Inferior parietal cortex (tissue), 1 donor: ENCODE measurements at regions not wholly inside any gene's neighbourhood (a gene's known extent, or its start where the extent isn't known, plus 50 kb on each side); places are given as distances from the start of the nearest gene placed in this dataset.

Experiments used
- DNase-seq: peaks from one replicate; pipeline ENCODE4 v3.0.0-alpha.2; 2016; ENCODE audit errors: extremely low spot score

DNA sequence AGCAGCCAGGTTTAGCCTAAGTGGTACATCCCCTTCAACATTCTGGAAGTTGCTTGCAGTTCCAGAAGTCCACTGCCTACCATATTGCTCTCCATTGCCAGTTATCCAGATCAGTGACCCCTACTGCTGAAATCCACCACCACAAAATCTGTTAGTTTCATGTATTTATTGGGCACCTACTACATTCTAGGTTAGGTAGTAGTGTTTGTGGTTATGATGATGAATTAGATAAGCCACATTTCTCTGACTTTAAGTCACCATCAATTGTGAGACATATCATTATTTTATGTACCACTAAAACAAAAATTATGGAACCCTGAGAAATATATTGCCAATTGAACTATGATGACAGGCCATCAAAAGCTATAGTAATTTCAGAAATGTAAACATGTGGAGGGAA, 139.5 kb upstream of the PKDCC start:
- no peak for DNase-seq

DNA sequence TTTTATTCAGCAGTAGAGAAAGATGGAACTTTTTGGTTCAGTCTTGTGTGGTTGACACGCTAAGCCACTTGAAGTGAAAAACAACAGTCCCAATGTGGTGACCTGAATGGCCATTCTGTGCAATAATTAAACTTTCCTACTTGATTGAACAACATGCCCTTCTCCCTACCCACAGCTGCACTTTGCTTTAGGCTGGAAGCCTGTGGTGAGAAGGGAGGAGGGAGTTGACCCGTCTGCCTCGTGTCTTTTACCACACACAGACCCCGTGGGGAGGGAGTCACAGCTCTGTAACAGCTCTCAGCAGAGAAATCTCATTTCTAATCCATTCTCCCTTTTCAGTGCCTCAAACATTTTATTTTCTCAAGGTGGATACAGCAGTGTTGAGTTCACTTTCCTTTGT, 138.2 kb upstream of the PKDCC start:
- no peak for DNase-seq

DNA sequence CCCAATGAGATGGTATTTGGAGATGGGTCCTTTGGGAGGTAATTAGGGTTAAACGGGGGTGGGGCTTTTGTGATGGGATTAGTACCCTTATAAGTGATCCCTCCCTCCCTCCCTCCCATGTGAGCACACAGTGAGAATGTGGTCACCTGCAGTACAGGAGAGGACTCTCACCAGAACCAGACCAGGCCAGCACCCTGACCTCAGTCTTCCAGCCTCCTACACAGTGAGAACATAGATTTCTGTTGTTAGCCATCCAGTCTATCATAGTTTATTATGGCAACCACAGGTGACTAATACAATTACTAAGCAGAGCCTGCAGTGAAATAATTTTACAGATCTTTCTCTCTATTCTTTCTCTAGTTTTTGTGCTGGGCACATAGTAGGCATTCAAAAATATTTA, 137.7 kb upstream of the PKDCC start:
- no peak for DNase-seq

DNA sequence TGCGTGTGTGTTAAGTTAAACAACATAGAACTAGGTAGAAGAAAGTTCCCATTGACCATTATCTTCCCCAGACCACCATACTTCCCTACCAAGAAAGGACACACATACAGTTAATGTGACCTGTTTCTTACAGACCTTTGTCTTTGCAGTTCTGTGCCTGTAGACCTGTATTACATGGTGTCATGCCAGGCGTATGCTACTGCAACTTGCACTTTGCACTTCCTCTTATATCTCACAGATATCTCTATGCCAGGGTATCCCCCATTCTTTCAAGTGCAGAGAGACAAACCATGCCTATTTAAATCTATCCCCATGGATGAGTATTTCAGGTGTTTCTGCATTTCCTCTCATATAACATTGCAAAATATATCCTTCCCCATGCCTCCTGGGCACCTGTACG, 136.8 kb upstream of the PKDCC start:
- no peak for DNase-seq

DNA sequence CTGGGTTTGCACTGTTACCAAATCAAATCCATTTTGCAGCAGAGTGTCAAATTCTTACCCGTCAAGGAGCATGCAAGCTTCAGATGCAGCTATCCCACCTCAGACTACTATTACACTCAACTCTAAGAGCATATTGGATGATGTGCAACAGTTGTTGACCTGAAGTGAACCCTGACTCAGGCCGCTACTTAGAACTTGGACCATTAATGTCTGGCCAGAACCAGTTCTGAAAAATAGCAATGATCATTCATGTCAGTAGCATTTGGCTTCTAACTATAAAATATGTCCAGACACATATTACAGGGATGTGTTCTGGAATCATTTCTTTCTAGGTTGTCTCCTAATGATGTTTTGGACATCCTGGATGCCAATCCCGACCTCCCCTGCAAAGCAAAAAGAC, 135.5 kb upstream of the PKDCC start:
- no peak for DNase-seq

DNA sequence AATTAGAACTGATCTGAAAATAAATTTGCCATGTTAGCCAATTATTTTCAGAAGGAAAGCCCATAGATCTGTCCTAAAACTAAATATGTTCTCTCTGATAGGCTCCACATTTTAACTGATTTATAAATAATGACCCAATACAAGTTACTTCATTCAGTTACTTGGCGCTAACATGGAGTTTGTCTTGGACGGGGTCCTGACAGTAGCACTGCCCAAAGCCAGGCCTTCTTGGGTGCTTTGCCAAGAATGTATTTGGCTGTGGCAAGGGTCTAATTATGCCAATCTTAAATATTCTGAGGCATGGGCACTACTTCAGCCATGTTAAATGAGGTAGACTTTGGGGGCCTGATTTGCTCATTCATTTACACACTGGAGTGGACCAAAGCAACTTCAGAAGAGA, 135.0 kb upstream of the PKDCC start:
- no peak for DNase-seq

DNA sequence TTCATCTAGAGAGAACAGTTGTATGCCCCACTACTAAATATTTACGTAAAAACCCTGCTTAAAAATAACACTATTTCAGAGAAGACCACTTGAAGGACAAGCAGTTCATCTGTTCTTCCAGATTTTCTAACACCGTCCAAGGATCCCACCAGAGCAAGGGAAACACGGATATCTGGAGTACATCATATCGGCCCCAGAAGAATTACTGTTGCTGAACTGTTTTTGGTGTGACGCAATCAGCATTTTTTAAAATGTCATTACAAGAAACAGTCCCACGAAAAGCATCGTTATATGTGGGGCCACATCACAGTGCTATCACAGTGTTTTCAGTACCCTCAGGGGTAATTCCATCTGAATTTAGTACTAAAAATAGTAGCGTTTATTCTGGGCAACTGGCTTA, 134.5 kb upstream of the PKDCC start:
- no peak for DNase-seq

DNA sequence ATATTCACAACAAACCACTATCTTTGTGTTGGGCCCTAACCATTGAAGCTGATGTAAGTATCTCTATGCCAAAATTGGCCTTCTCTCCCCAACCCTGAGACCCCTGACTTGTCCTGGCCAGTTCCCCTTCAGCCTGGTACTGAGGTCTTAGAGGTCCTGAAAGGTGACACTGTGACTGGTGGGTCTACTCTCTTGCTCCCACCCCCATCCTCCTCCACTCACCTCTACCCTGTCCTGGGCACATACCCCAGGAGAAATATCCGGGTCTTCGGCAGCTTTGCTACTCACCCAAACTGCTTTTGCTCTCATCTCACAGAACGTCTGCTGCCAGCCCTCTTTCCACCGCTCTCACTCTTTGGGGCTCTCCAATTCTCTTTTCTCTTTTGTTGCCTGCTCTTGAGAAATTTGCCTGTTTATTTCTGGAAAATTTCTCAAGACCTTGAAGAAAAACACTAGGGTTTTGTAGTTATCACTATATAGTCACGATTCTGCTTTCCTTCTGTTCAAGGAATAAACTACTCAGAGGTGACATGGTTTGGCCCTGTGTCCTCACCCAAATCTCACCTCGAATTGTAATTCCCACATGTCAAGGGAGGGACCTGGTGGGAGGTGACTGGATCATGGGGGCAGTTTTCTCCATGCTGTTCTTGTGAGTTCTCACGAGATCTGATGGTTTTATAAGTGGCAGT, 133.8 kb upstream of the PKDCC start:
- DNase-seq, result no peak

DNA sequence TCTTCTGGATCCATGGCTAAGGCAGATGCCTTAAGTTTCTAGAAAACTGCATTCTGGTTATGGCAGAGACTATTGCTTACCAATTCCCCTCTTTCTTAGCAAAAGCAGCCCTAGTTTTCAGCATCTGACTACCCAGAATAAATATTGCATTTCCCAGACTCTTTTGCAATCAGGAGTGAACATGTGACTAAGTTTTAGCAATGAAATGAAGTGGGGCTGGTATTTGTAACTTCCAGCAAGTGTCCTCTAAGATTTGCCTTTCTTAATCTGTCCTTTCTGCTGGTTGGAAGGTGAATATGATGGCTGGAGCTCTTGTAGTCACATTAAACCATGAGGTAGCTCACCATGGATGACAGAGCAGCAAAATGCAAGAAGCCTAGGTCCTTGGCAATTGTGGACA, 132.9 kb upstream of the PKDCC start:
- DNase-seq, result no peak

DNA sequence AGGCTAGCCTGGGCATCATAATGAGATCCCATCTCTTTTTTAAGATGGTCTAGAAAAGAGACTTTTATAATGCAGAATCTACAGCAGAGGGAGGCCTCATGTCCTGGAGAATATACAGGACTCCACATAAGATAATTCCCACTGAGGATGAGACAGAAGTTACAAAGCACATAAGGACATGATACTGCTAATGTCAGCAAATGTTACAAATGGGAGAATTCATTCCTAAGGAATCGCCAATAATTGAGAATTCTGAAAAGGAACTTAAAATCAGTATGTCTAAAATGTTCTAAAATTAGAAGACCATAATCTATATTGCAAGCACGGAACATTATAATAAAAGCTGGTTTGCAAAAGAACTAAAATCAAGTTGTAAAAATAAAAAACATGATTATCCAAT, 131.6 kb upstream of the PKDCC start:
- DNase-seq, result no peak

DNA sequence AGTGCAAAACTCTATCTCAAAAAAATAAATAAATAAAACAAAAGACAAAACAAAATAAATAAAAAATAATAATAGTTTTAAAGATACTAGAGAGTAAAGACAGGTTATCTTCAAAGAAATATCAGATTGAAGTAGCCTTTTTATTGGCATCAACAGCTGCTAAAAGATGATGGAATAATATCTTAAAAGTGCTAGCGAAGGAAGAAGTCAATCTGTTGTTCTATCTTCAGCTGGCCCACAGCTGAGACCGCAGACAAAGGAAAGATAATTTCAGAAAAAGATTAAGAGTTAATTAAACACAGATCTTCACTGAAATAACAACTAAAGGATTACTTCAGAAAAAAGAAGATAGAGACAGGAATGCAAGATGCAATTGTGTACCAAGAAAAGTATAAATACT, 130.2 kb upstream of the PKDCC start:
- no peak for DNase-seq

DNA sequence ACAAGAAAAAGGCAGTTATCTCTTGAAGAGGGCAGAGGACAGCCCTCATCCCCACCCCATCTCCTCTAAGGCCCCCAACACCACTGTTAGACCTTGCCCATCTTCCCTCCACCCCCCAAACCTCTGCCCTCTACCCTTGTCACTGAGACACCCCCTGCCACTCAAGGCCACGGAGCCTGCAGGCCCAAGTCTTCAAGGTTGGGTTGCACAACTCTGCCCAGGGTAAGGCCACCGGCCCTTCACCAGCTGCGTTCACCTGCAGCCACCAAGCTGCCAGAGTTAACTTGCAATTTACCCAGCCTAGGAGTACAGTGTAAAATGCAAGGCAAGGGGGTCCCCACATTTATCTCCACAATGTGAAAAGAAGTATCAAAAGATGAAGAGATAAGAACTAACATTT, 128.7 kb upstream of the PKDCC start:
- no peak for DNase-seq

DNA sequence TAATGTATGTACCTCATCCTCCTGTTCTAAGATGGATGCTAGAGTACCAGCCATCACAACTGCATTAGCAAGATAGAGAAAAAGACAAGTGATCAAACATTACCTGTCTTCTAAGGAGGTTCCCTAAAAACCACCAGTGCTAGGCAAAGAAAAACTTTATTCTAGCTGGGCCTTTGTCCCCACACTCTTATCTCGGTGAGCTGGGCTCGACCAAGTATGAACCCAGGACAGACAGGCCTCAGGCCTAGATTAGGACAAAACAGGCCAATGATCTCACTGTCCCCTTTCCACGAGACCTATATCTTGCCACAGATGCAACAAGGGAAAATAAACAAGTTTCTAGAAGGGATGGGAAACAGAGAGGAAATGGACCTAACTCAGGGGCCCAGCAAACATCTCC, 127.6 kb upstream of the PKDCC start:
- DNase-seq, result no peak

DNA sequence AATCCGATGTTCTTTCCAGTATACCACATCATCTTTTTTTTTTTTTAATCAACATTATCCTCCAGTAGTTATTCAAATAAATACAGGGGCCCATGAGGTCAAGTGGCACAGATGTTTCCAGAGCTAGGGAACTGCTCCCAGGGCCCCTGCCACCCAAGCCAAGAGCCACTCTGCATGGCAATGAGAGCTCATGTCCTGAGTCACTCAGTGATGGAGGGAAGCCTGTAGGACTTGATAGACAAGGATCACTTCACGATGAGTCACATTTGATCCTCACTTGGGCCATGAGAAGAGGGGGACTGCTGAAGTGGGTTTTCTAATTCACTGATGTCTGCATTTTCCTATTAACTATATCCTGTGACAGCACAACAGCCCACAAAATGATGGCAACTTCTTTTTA, 127.0 kb upstream of the PKDCC start:
- DNase-seq, result no peak

DNA sequence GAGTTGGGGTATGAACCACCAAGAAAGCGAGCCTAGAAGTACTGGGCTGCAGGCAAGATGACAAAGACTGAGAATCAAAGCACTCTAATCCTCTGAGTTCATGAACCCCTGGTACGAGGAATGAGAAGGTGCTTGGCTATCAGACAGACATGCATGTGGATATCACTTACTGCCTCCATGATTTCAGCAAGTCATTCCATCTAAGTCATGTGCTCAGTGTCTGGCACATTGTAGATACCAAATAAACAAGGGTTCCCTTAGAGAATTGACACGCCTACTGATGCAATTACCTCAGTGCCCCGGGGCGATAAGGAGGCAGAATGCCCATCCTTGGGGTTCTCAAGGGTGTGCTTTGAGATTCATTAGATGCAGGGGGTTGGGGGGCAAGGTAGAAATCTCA, 125.6 kb upstream of the PKDCC start:
- no peak for DNase-seq

DNA sequence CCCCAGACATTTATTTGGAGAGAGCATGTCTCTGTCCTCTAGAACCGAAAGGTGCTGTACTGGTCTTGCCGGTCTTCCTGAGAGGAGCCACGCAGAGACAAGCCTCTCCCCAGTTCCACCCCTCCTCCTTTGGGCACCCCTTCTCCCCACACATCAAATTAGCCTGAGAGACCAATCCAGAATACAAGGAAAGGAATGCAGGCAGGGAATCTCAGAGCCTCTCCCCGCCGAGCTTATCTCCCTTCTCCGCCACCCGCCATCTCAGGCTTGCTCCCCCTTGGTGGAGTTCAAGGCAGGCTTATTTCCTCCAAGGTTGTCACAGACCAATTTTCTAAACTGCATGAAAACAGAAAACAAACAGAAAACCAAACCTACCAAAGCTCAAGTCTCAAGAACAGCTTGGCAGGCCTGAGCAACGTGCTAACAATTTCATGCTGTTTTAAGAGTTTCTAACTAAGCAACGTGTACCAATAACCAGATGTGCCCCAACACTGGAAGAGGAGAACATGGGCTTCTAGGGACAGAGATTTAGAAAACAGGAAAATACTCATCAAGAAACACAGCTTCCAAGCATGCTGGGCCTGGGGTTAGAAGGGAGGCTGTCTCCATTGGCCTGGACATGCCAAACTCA, 124.5 kb upstream of the PKDCC start:
- DNase-seq, result no peak

DNA sequence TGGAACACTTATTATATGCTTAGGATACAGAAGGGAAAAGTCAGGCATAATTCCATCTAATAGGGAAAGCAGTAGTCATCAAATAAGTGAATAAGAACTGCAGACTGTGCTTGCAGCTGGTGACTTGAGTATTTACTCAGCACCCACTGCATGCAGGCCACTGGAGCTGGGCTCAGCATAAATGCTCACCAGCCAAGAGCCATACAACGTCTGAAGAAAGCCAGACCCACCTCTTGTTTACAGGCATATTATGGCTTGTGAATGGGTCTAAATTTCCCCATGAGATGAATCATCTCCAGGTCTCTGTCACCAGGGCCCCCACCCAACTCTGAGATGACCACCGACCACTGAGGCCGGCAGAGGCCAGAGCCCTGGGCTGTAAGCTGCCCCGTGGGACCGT, 123.8 kb upstream of the PKDCC start:
- no peak for DNase-seq

DNA sequence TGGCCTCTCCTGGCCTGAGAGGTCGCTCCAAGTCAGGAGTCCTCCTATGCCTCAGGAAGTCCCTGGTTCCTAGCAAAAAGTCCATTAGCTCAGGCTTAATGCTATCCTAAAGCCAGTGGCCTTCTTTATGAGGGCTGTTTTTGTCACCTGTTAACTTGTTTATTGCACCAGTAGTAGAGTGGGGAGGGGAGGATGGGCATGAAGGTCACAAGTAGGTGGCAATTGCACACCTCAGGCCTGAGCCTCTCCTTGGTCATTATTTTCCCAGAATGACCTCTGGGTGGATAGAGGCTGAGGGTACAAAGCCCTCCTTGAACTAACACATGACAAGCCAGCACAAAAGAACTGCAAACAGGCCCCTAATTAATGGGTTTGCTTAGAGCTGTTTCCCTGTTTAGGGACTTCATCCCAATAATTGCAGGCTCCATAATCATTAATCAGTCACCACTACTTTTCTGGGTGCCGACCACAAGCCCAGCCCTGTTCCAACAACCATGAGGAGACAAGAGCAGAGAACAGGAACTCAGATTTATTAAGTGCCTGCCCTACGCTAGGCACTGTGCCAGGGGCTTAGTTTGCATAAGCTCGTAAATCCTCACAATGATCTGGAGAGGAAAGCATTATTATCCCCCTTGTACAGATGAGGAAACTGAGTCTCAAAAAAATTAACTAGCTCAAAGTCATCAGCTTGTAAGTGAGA, 123.0 kb upstream of the PKDCC start:
- no peak for DNase-seq

DNA sequence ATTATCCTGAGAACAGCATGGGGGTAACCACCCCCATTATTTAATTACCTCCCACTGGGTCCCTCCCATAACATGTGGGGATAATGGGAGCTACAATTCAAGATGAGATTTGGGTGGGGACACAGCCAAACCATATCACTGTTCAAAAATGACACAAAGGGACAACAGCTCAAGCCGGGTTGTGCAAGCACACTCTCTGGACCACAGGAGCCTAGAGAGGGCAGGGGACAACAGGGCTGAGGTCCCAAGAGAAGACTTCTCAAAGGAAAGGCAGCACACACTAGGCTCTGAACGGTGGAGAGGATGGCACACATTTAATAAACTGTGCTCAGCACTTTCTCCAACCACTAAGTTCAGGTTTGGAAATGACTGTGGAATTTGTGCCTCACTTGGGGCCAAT, 122.1 kb upstream of the PKDCC start:
- DNase-seq, result no peak

DNA sequence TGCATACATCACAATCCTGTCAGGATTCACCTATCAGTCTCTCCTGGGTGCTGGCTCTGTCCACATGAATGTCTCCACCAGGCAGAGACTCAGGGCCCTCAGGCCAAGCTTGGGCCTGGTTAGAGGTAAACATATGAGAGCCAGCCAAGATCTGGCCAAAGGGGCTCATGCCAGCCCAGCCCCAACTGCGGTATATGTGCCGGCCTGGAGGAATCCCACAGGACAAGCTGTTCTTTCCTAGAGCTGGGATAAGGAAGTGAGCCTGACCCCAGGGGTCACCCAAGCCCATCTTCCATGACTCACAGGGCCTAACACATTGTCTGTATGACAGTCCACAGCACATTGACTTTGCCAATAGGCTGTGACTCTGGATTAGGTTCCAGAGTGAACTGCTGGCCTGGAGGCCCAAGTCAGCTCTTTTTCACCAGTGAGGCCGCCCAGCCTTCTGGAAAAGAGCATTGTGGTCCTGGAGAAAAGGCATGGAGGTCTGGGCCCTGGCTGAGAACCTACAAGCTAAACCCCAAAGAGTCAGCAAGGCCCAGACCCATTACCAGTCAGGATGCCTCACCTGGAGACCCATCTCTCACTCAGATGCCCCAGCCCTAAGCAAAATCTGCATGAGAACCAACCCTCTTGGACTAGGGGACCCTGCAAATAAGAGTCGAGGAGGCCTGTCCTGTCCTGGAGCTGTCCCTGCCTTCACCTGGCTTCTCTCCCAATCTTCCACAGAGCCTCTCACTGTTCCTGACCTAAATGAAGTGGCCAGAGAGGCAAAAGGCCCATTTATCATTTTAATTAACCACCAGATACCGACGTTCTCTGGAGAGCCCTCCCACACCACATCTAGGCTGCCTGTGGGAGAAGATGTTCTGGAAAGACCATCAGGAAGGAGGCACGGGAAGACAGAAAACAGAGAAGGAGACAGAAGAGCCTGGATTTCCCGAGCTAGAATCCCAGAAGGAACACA, 120.9 kb upstream of the PKDCC start:
- no peak for DNase-seq

DNA sequence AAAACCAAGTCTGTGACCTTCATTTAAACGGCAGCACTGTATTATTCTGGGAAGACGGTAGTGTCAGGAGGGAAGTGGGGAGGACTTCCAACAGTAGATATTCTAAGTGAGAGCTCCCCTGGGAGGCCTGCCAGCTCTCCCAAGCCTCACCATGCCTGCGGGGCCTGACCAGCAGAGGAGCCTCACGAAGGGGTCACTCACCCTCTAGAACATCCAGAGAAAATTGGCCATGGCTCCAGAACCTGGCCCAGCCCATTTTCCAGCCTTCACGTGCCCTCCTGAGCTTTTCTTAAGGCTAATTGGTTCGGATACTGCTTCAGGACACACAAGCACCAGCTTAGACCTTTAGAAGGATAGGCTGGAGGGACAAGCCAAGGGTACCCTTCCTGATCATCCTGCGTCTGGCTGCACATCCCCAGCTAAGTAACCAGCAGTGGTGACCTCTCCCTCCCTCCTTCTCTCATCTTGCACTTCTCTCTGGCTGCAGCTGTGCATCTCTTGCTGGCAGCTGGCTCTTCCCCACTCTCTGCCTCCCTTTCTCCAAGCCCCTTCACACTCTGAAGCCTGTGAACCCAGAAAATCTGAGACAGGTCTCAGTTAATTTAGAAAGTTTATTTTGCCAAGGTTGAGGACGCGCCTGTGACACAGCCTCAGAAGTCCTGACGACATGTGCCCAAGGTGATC, 120.1 kb upstream of the PKDCC start:
- no peak for DNase-seq

DNA sequence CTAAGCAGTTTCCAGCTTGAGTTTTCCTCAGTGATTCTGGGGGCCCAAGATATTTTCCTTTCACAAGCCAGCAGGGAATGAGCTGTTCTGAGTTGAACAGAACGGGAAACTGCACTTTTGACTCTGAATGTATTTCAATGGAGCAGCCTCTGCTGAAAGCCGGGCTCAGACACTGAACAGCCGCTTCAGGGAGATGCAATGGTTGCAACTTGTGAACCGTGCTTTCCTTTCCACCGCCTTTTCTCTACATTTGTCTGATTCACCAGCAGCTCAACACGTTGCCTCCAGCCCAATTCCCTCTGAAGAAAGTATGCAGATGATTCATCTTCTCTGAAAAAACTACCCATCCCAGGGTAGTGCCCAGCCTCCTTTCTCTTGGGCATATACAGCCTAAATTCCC, 119.3 kb upstream of the PKDCC start:
- DNase-seq, result peak; percentile 4
